SU-DHL-6 (cell line): ENCODE measurements at regions not wholly inside any gene's neighbourhood (a gene's known extent, or its start where the extent isn't known, plus 50 kb on each side); places are given as distances from the start of the nearest gene placed in this dataset.

Experiments used
- H2AFZ ChIP-seq: fragments of 200-600 bp; sonication (generic); 2 replicates; pipeline ENCODE4 v1.6.1; 2014; ENCODE audit warnings: low read depth, mild to moderate bottlenecking, moderate library complexity, mixed read lengths, antibody characterized with exemption, low read length; ENCODE audit not compliant: severe bottlenecking
- H3F3A ChIP-seq: fragments of 200-600 bp; shearing (Covaris generic); 2 replicates; pipeline ENCODE4 v1.6.0; 2016; ENCODE audit warnings: antibody characterized with exemption, mild to moderate bottlenecking; ENCODE audit not compliant: insufficient read depth
- H3K27ac ChIP-seq: fragments of 200-600 bp; sonication (generic); 2 replicates; pipeline ENCODE4 v1.5.1; 2016; ENCODE audit warnings: low read depth, mild to moderate bottlenecking, low read length, moderate library complexity, mixed read lengths
- H3K27me3 ChIP-seq: fragments of 200-600 bp; sonication (generic), shearing (Covaris generic); 2 replicates; pipeline ENCODE4 v1.6.0; 2014; ENCODE audit warnings: mild to moderate bottlenecking, low read length
- H3K36me3 ChIP-seq: fragments of 200-600 bp; sonication (generic); 2 replicates; pipeline ENCODE4 v1.6.1; 2014; ENCODE audit warnings: mild to moderate bottlenecking, low read length, mixed read lengths
- H3K4me2 ChIP-seq: fragments of 300-600, 200-600 bp; shearing (Covaris generic), sonication (generic); 2 replicates; pipeline ENCODE4 v1.6.0; 2014; ENCODE audit warnings: low read length, low read depth, mild to moderate bottlenecking; ENCODE audit not compliant: poor library complexity, severe bottlenecking
- H3K4me3 ChIP-seq: fragments of 200-600 bp; sonication (generic); 2 replicates; pipeline ENCODE4 v1.5.1; 2014; ENCODE audit warnings: antibody characterized with exemption, low read length, mild to moderate bottlenecking, mixed read lengths; ENCODE audit not compliant: insufficient read depth, poor library complexity, severe bottlenecking
- H3K79me2 ChIP-seq: fragments of 200-600 bp; sonication (generic); 2 replicates; pipeline ENCODE4 v1.6.1; 2014; ENCODE audit warnings: mild to moderate bottlenecking, low read length, moderate library complexity; ENCODE audit not compliant: insufficient read depth
- H3K9ac ChIP-seq: fragments of 200-600 bp; sonication (generic); 2 replicates; pipeline ENCODE4 v1.7.0; 2014; ENCODE audit warnings: mild to moderate bottlenecking, low read length
- H3K9me2 ChIP-seq: fragments of 200-600 bp; sonication (generic); replicated peaks from 2 replicates; pipeline ENCODE4 v1.6.1; 2014; ENCODE audit warnings: low read length; ENCODE audit not compliant: insufficient read depth
- H3K9me3 ChIP-seq: fragments of 200-600 bp; sonication (generic); 2 replicates; pipeline ENCODE4 v1.6.1; 2014; ENCODE audit warnings: low read length, mixed read lengths; ENCODE audit not compliant: insufficient read depth
- H4K20me1 ChIP-seq: fragments of 200-600 bp; sonication (generic); 2 replicates; pipeline ENCODE4 v1.6.1; 2014; ENCODE audit warnings: low read depth, mild to moderate bottlenecking, antibody characterized with exemption, low read length, moderate library complexity, mixed read lengths
- EZH2phosphoT487 ChIP-seq: fragments of 200-600 bp; sonication (generic), shearing (Covaris generic); conservative IDR thresholded peaks from 2 replicates; pipeline ENCODE4 v1.6.1; 2018; ENCODE audit warnings: mild to moderate bottlenecking, antibody characterized with exemption, low read length, moderate library complexity, mixed read lengths
- TF ChIP-seq, protein P1 (sequence below): fragments of 200-600 bp; sonication (generic); IDR thresholded peaks from one replicate; pipeline ENCODE4 v1.5.1; 2017; ENCODE audit warnings: antibody characterized with exemption, mild to moderate bottlenecking, low read length, moderate library complexity; ENCODE audit not compliant: insufficient read depth, poor library complexity, severe bottlenecking

DNA sequence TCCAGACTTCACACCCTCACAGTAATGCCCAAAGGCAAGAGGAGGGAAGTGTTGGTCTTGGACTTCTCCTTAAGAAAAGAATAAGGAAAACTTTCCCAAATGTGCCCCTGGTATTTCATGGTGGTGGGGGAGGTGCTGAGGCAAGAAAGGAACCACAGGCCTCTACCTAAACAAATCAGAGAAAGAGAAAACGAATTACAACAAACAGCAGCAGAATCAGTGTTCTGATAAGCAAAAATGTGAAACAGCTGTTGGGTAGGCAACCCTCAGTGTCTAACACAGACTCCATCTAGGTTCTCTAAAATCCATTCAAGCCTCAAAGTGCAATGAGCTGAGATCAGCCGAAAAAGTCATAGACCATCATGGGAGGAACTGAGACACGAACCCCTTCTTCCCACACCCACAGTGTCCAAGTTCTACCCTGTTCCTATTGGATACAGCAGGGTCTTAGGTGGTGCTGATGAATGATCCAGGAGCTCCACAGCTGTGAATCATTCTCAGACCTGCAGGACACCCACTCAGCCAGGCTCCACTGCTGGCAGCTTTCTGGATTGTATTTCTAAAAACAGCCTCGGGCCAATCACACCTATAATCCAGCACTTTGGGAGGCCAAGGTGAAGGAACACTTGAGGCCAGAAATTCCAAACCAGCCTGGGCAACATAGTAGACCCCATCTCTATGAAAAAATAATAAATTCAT, 149.1 kb downstream of the PLPP3 start:
- no peak overlapping the region for H3K9ac ChIP-seq
- H3K4me2 ChIP-seq, result no peak overlapping the region
- no peaks in the 10 kb centered on the region for H3K79me2 ChIP-seq
- H3K4me3 ChIP-seq, result no peak overlapping the region
- no peak overlapping the region for H3K27ac ChIP-seq
- no peaks in the 10 kb centered on the region for H3K36me3 ChIP-seq
- H3K9me3 ChIP-seq, result no peaks in the 10 kb centered on the region
- no peak for TF ChIP-seq EZH2phosphoT487
- TF ChIP-seq, protein P1, sequence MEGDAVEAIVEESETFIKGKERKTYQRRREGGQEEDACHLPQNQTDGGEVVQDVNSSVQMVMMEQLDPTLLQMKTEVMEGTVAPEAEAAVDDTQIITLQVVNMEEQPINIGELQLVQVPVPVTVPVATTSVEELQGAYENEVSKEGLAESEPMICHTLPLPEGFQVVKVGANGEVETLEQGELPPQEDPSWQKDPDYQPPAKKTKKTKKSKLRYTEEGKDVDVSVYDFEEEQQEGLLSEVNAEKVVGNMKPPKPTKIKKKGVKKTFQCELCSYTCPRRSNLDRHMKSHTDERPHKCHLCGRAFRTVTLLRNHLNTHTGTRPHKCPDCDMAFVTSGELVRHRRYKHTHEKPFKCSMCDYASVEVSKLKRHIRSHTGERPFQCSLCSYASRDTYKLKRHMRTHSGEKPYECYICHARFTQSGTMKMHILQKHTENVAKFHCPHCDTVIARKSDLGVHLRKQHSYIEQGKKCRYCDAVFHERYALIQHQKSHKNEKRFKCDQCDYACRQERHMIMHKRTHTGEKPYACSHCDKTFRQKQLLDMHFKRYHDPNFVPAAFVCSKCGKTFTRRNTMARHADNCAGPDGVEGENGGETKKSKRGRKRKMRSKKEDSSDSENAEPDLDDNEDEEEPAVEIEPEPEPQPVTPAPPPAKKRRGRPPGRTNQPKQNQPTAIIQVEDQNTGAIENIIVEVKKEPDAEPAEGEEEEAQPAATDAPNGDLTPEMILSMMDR, result no peak
- H3F3A ChIP-seq, result no peaks in the 10 kb centered on the region
- H2AFZ ChIP-seq, result no peak overlapping the region
- H3K9me2 ChIP-seq, result no peaks in the 10 kb centered on the region
- H3K27me3 ChIP-seq, result no peaks in the 10 kb centered on the region
- no peaks in the 10 kb centered on the region for H4K20me1 ChIP-seq

DNA sequence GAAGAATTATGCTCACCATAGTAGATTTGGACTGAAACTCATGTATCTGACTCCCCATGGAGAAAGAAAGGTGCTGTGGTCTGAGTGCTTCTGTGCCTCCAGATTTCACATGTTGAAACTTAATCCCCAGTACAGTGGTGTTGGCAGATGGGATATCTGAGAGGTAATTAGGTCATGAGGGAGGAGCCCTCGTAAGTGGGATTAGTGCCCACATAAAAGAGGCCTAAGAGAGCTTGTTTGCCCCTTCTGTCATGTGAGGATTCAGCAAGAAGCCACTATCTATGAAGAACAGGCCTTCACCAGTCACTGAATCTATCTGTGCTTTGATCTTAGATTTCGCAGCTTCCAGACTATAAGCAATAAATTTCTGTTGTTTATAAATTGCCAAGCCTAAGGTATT, 150.1 kb downstream of the PLPP3 start:
- no peak overlapping the region for H3K4me3 ChIP-seq
- no peaks in the 10 kb centered on the region for H3F3A ChIP-seq
- H3K27me3 ChIP-seq, result no peaks in the 10 kb centered on the region
- H3K9ac ChIP-seq, result no peak overlapping the region
- H3K27ac ChIP-seq, result no peak overlapping the region
- no peaks in the 10 kb centered on the region for H4K20me1 ChIP-seq
- H3K4me2 ChIP-seq, result no peak overlapping the region
- TF ChIP-seq EZH2phosphoT487, result no peak
- TF ChIP-seq, protein P1, result no peak
- no peaks in the 10 kb centered on the region for H3K36me3 ChIP-seq
- H3K9me3 ChIP-seq, result no peaks in the 10 kb centered on the region
- H3K79me2 ChIP-seq, result no peaks in the 10 kb centered on the region
- no peak overlapping the region for H2AFZ ChIP-seq
- no peaks in the 10 kb centered on the region for H3K9me2 ChIP-seq

DNA sequence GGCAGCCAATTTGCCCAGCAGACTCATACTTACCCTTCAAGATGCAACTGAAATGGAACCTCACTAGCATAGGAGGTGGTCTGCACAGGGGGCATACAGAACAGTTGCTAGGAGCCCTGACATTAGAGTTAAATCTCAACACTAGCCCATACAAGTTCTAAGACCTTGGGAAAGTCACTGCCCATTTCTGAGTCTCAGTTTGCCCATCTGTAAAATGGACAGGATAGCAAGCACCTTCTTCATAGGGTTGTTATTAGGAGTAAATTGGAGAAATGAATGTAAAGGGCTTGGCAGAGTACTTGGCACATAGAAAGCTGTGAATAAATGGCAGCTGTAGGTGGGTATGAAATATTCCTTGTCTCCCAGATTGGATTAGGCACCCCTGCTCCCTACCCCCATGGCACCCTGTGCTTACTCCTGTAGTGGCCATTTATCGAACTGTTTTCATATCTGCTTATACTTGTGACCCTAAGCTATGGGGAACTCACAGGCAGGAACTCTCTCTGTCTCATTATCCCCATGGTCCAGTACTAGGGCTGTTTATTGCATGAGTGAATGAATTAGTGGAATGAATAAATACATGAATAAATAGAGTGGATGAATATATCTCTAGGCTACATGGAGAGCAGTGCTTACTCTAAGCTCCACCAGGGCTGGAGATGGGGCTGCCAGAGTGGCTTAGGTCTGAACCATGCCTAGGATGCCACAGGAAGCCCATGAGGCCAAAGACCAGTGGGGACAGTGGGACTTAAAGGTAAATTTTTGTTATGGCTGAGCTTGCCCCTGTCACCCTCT, 152.6 kb downstream of the PLPP3 start:
- Histone ChIP-seq H4K20me1 (no peaks in the 10 kb centered on the region), H3K4me2 (no peak overlapping the region), H3K9me3 (no peaks in the 10 kb centered on the region), H3F3A (no peaks in the 10 kb centered on the region), H3K27me3 (no peaks in the 10 kb centered on the region), H3K4me3 (no peak overlapping the region), H3K27ac (no peak overlapping the region), H3K9ac (no peak overlapping the region), H3K36me3 (no peaks in the 10 kb centered on the region), H3K79me2 (no peaks in the 10 kb centered on the region), H3K9me2 (no peaks in the 10 kb centered on the region), H2AFZ (no peak overlapping the region)
- no peak for TF ChIP-seq EZH2phosphoT487
- TF ChIP-seq, protein P1, result no peak
